HepG2 (cell line): ENCODE measurements at regions not wholly inside any gene's neighbourhood (a gene's known extent, or its start where the extent isn't known, plus 50 kb on each side); places are given as distances from the start of the nearest gene placed in this dataset.

Experiments
- AGO2 ChIP-seq: fragments of 200-400 bp; formaldehyde crosslinking; optimal IDR thresholded peaks from 2 replicates; pipeline ENCODE3; 2017; ENCODE audit warnings: mild to moderate bottlenecking, low read depth, low read length, moderate library complexity
- AKNA ChIP-seq: sonication (generic); formaldehyde crosslinking; IDR thresholded peaks from 2 replicates; pipeline ENCODE4 v1.4.0; 2020; ENCODE audit warnings: missing genetic modification reagents, borderline replicate concordance
- FOXO1 ChIP-seq: sonication (generic); formaldehyde crosslinking; IDR thresholded peaks from 2 replicates; pipeline ENCODE4 v1.4.0; 2020; ENCODE audit warnings: missing genetic modification reagents
- HBP1 ChIP-seq: IDR thresholded peaks from 2 replicates; pipeline ENCODE4 v1.6.1; 2016; ENCODE audit warnings: low read depth, control low read depth
- HOMEZ ChIP-seq: IDR thresholded peaks from 2 replicates; pipeline ENCODE4 v1.6.1; 2016; ENCODE audit warnings: low read depth
- MAFF ChIP-seq: IDR thresholded peaks from 2 replicates; pipeline ENCODE4 v1.6.1; 2011; ENCODE audit warnings: low read depth, low read length, improper control_type of control experiment
- MBD4 ChIP-seq: IDR thresholded peaks from 2 replicates; pipeline ENCODE4 v1.6.1; 2012; ENCODE audit warnings: low read length, inconsistent platforms, borderline replicate concordance
- MTF1 ChIP-seq: sonication (generic); formaldehyde crosslinking; IDR thresholded peaks from 2 replicates; pipeline ENCODE4 v1.5.0; 2020; ENCODE audit warnings: missing genetic modification reagents
- MYC ChIP-seq: sonication (generic); formaldehyde crosslinking; IDR thresholded peaks from 2 replicates; pipeline ENCODE4 v1.9.0; 2021; ENCODE audit warnings: missing genetic modification reagents, borderline replicate concordance
- MZF1 ChIP-seq: sonication (generic); formaldehyde crosslinking; IDR thresholded peaks from 2 replicates; pipeline ENCODE4 v1.8.1; 2023; ENCODE audit warnings: mild to moderate bottlenecking, missing genetic modification reagents, borderline replicate concordance
- NKX3-1 ChIP-seq: sonication (generic); formaldehyde crosslinking; IDR thresholded peaks from 2 replicates; pipeline ENCODE4 v1.5.0; 2020; ENCODE audit warnings: missing genetic modification reagents
- RBM39 ChIP-seq: fragments of 200-400 bp; formaldehyde crosslinking; IDR thresholded peaks from one replicate; pipeline ENCODE4 v1.6.1; 2018; ENCODE audit warnings: antibody characterized with exemption, mild to moderate bottlenecking, low read depth, low read length; ENCODE audit not compliant: poor library complexity, severe bottlenecking
- SNAPC2 ChIP-seq: sonication (generic); formaldehyde crosslinking; IDR thresholded peaks from 2 replicates; pipeline ENCODE4 v1.8.1; 2022; ENCODE audit warnings: mild to moderate bottlenecking, missing genetic modification reagents
- STAT5B ChIP-seq: sonication (generic); formaldehyde crosslinking; IDR thresholded peaks from 2 replicates; pipeline ENCODE4 v1.4.0; 2020; ENCODE audit warnings: missing genetic modification reagents
- TIGD3 ChIP-seq: sonication (generic); formaldehyde crosslinking; IDR thresholded peaks from 2 replicates; pipeline ENCODE4 v1.5.1; 2020; ENCODE audit warnings: mild to moderate bottlenecking, missing genetic modification reagents, borderline replicate concordance
- ZNF577 ChIP-seq: sonication (generic); formaldehyde crosslinking; IDR thresholded peaks from 2 replicates; pipeline ENCODE4 v1.4.0; 2020; ENCODE audit warnings: mild to moderate bottlenecking, low read depth, missing genetic modification reagents, borderline replicate concordance
- ZNF770 ChIP-seq: sonication (generic); formaldehyde crosslinking; IDR thresholded peaks from 2 replicates; pipeline ENCODE4 v1.5.0; 2020; ENCODE audit warnings: mild to moderate bottlenecking, missing genetic modification reagents

GRCh38 chr5:91280362-91281269, 102.5 kb downstream of the ARRDC3 start (continued):
- peak; percentile 19; the same call in 1 of the 2 replicates for TF ChIP-seq HOMEZ (CRISPR knock-in tag)
- TF ChIP-seq FOXO1 = peak; percentile 62
- no peak for TF ChIP-seq ZNF577 (CRISPR knock-in tag)
- no peak for TF ChIP-seq AGO2
- TF ChIP-seq STAT5B (CRISPR knock-in tag) = no peak
- 0 out of 2 replicates have a peak, but pooled peaks have one; percentile 47 for TF ChIP-seq AKNA (CRISPR knock-in tag)
- peak; percentile 87 for TF ChIP-seq MAFF
- no peak for TF ChIP-seq TIGD3 (CRISPR knock-in tag)
- TF ChIP-seq ZNF770 (CRISPR knock-in tag) = peak; percentile 37; the same call in 1 of the 2 replicates
- no peak for TF ChIP-seq HBP1
- TF ChIP-seq MZF1 (CRISPR knock-in tag) = no peak
- peak; percentile 73 for TF ChIP-seq RBM39
- no peak for TF ChIP-seq MBD4
- no peak for TF ChIP-seq NKX3-1 (CRISPR knock-in tag)
- peak; percentile 65; the same call in 1 of the 2 replicates for TF ChIP-seq MYC
- TF ChIP-seq MTF1 (CRISPR knock-in tag) = no peak
- TF ChIP-seq SNAPC2 (CRISPR knock-in tag) = no peak
